Neural cell (in vitro differentiated cells): ENCODE measurements at regions not wholly inside any gene's neighbourhood (a gene's known extent, or its start where the extent isn't known, plus 50 kb on each side); places are given as distances from the start of the nearest gene placed in this dataset.

Experiments used
- CTCF ChIP-seq: fragments of 450-650 bp; IDR thresholded peaks from 2 replicates; pipeline ENCODE4 v1.5.1; 2014; ENCODE audit warnings: antibody characterized with exemption, mild to moderate bottlenecking, moderate library complexity; ENCODE audit not compliant: poor library complexity, severe bottlenecking
- EP300 ChIP-seq: fragments of 450-650 bp; conservative IDR thresholded peaks from 2 replicates; pipeline ENCODE4 v1.6.1; 2014; ENCODE audit warnings: antibody characterized with exemption, mild to moderate bottlenecking, moderate library complexity; ENCODE audit not compliant: poor library complexity, severe bottlenecking
- EZH2 ChIP-seq: fragments of 200-600, 300-800 bp; shearing (Covaris generic), sonication (generic); IDR thresholded peaks from 2 replicates; pipeline ENCODE4 v1.6.1; 2014; ENCODE audit warnings: antibody characterized with exemption, low read length, borderline replicate concordance, mild to moderate bottlenecking; ENCODE audit not compliant: insufficient read depth, poor library complexity, severe bottlenecking
- POLR2AphosphoS5 ChIP-seq: IDR thresholded peaks from 2 replicates; pipeline ENCODE4 v1.6.1; 2012
- RAD21 ChIP-seq: fragments of 450-650 bp; conservative IDR thresholded peaks from 2 replicates; pipeline ENCODE4 v1.6.1; 2014; ENCODE audit warnings: antibody characterized with exemption, mild to moderate bottlenecking, moderate library complexity
- REST ChIP-seq: IDR thresholded peaks from 2 replicates; pipeline ENCODE4 v1.6.1; 2012; ENCODE audit warnings: borderline replicate concordance
- TAF1 ChIP-seq: IDR thresholded peaks from 2 replicates; pipeline ENCODE4 v1.6.1; 2012; ENCODE audit warnings: low read depth

- TF ChIP-seq CTCF (no peak), REST (no peak), POLR2AphosphoS5 (no peak), EP300 (no peak), EZH2 (no peak), TAF1 (no peak), RAD21 (no peak)
Measured at GRCh38 chr16:66278111-66278531, 88.4 kb upstream of the CDH5 start.
